SJSA1 (cell line): ENCODE measurements at regions not wholly inside any gene's neighbourhood (a gene's known extent, or its start where the extent isn't known, plus 50 kb on each side); places are given as distances from the start of the nearest gene placed in this dataset.

ENCODE experiments used
- DNase-seq, 2 experiments: peaks; one replicate each; pipeline ENCODE4 v3.0.0-alpha.2; 2015 to 2020; ENCODE audit warnings: low spot score in 2 of 2, low read depth in 1 of 2
- H3K27ac ChIP-seq: fragments of 250-450 bp; sonication (Bioruptor Pico); 2 replicates; pipeline ENCODE4 v1.5.1; 2020; ENCODE audit warnings: mild to moderate bottlenecking, moderate library complexity
- H3K27me3 ChIP-seq: fragments of 250-450 bp; sonication (Bioruptor Pico); replicated peaks from 2 replicates; pipeline ENCODE4 v1.5.1; 2020; ENCODE audit warnings: mild to moderate bottlenecking, moderate library complexity
- H3K36me3 ChIP-seq: fragments of 250-450 bp; sonication (Bioruptor Pico); 2 replicates; pipeline ENCODE4 v1.5.1; 2020; ENCODE audit warnings: mild to moderate bottlenecking
- H3K4me1 ChIP-seq: fragments of 250-450 bp; sonication (Bioruptor Pico); replicated peaks from 2 replicates; pipeline ENCODE4 v1.6.1; 2021; ENCODE audit warnings: mild to moderate bottlenecking
- H3K4me3 ChIP-seq: fragments of 250-450 bp; sonication (Bioruptor Pico); 2 replicates; pipeline ENCODE4 v1.5.1; 2020; ENCODE audit warnings: mild to moderate bottlenecking
- H3K9me3 ChIP-seq: fragments of 250-450 bp; sonication (Bioruptor Pico); replicated peaks from 2 replicates; pipeline ENCODE4 v1.5.1; 2020; ENCODE audit warnings: mild to moderate bottlenecking

GRCh38 chr2:20111311-20112131 is 60.1 kb upstream of the LAPTM4A start:
- no peak overlapping the region for H3K27ac ChIP-seq
- H3K27me3 ChIP-seq: no peaks in the 10 kb centered on the region
- no peak overlapping the region for H3K4me3 ChIP-seq
- no peaks in the 10 kb centered on the region for H3K36me3 ChIP-seq
- no peak for DNase-seq
- H3K9me3 ChIP-seq: no peaks in the 10 kb centered on the region
- H3K4me1 ChIP-seq: no peaks in the 10 kb centered on the region

- DNase-seq: no peak
- Histone ChIP-seq H3K27ac (no peak overlapping the region), H3K27me3 (no peaks in the 10 kb centered on the region), H3K4me1 (no peaks in the 10 kb centered on the region), H3K9me3 (no peaks in the 10 kb centered on the region), H3K4me3 (no peak overlapping the region), H3K36me3 (no peaks in the 10 kb centered on the region)
These were observed 59.4 kb upstream of the LAPTM4A start for GRCh38 chr2:20110876-20111275.

- DNase-seq: no peak
- H3K36me3 ChIP-seq: no peaks in the 10 kb centered on the region
- no peaks in the 10 kb centered on the region for H3K9me3 ChIP-seq
- H3K4me3 ChIP-seq: no peak overlapping the region
- H3K27ac ChIP-seq: no peak overlapping the region
- no peaks in the 10 kb centered on the region for H3K4me1 ChIP-seq
- H3K27me3 ChIP-seq: no peaks in the 10 kb centered on the region
These were observed 59.0 kb upstream of the LAPTM4A start for GRCh38 chr2:20110383-20110782.

GRCh38 chr2:20108655-20109396 is 57.4 kb upstream of the LAPTM4A start:
- no peak overlapping the region for H3K27ac ChIP-seq
- no peaks in the 10 kb centered on the region for H3K36me3 ChIP-seq
- no peaks in the 10 kb centered on the region for H3K4me1 ChIP-seq
- H3K9me3 ChIP-seq: no peaks in the 10 kb centered on the region
- H3K4me3 ChIP-seq: no peak overlapping the region
- DNase-seq: no peak
- H3K27me3 ChIP-seq: no peaks in the 10 kb centered on the region

GRCh38 chr2:20107776-20108175 is 56.3 kb upstream of the LAPTM4A start:
- no peaks in the 10 kb centered on the region for H3K36me3 ChIP-seq
- no peak for DNase-seq

GRCh38 chr2:20107352-20107751 is 55.9 kb upstream of the LAPTM4A start:
- H3K4me1 ChIP-seq: no peaks in the 10 kb centered on the region
- H3K36me3 ChIP-seq: no peaks in the 10 kb centered on the region
- no peak overlapping the region for H3K27ac ChIP-seq
- no peaks in the 10 kb centered on the region for H3K27me3 ChIP-seq
- H3K4me3 ChIP-seq: no peak overlapping the region
- H3K9me3 ChIP-seq: no peaks in the 10 kb centered on the region
- no peak for DNase-seq

More at GRCh38 chr2:20107776-20108175, 56.3 kb upstream of the LAPTM4A start:
- H3K27me3 ChIP-seq: no peaks in the 10 kb centered on the region
- H3K4me3 ChIP-seq: no peak overlapping the region
- no peaks in the 10 kb centered on the region for H3K9me3 ChIP-seq
- H3K4me1 ChIP-seq: no peaks in the 10 kb centered on the region
- no peak overlapping the region for H3K27ac ChIP-seq

- H3K4me1 ChIP-seq: no peaks in the 10 kb centered on the region
- no peak overlapping the region for H3K27ac ChIP-seq
- DNase-seq: no peak
- no peaks in the 10 kb centered on the region for H3K27me3 ChIP-seq
- no peaks in the 10 kb centered on the region for H3K36me3 ChIP-seq
- H3K9me3 ChIP-seq: peaks cover 3% of the 10 kb centered on the region; the same call in 1 of the 2 replicates
- H3K4me3 ChIP-seq: no peak overlapping the region
These were observed 55.3 kb upstream of the LAPTM4A start for GRCh38 chr2:20106746-20107145.

GRCh38 chr2:20104900-20105545 is 53.6 kb upstream of the LAPTM4A start:
- Histone ChIP-seq H3K27me3 (no peaks in the 10 kb centered on the region), H3K36me3 (no peaks in the 10 kb centered on the region), H3K4me1 (no peaks in the 10 kb centered on the region), H3K4me3 (no peak overlapping the region), H3K9me3 (peaks cover 8% of the 10 kb centered on the region; the same call in 1 of the 2 replicates), H3K27ac (no peak overlapping the region)
- DNase-seq: no peak

GRCh38 chr2:20103530-20103929 is 52.1 kb upstream of the LAPTM4A start:
- H3K36me3 ChIP-seq: no peaks in the 10 kb centered on the region
- no peaks in the 10 kb centered on the region for H3K4me1 ChIP-seq
- H3K27ac ChIP-seq: no peak overlapping the region
- peak in 1 of 2 experiments; percentile 19 for DNase-seq
- no peaks in the 10 kb centered on the region for H3K27me3 ChIP-seq
- H3K4me3 ChIP-seq: no peak overlapping the region
- H3K9me3 ChIP-seq: peaks cover 8% of the 10 kb centered on the region; the same call in 1 of the 2 replicates
